GM12878 (cell line): ENCODE measurements at regions not wholly inside any gene's neighbourhood (a gene's known extent, or its start where the extent isn't known, plus 50 kb on each side); places are given as distances from the start of the nearest gene placed in this dataset.

Experiments
- ATAC-seq: fragments of 200-7000 bp; cut with Tn5 transposase; 3 replicates; pipeline ENCODE4 v1.9.1; 2020; ENCODE audit warnings: mild to moderate bottlenecking, moderate library complexity
- BruUV-seq: library from RNA; stranded (reverse); fragments of 400-500 nt; replicated peaks from 2 replicates; lab custom pipeline; 2021; lab: Mats Ljungman, UMichigan
- CTCF ChIA-PET: fragments of 300-600 bp; sonication (Branson Sonifier 250); formaldehyde crosslinking; extraction: SDS; loops from one replicate; lab custom pipeline; 2021; ENCODE audit warnings: inconsistent platforms; lab: Yijun Ruan, JAX
- POLR2A ChIA-PET: fragments of 350-600 bp; formaldehyde crosslinking; extraction: SDS; loops from one replicate; lab custom pipeline; 2021; ENCODE audit warnings: inconsistent platforms; lab: Charles Lee
- RAD21 ChIA-PET: fragments of 300-600 bp; sonication (Branson Sonifier 250); formaldehyde crosslinking; loops from one replicate; lab custom pipeline; 2023; ENCODE audit warnings: antibody characterized with exemption; ENCODE audit not compliant: unreplicated experiment; lab: Charles Lee
- SMC1A ChIA-PET: fragments of 300-600 bp; sonication (Branson Sonifier 250); formaldehyde crosslinking; loops from one replicate; lab custom pipeline; 2023; ENCODE audit not compliant: unreplicated experiment, uncharacterized antibody; lab: Charles Lee
- DNase-seq: peaks from one replicate; pipeline ENCODE4 v3.0.0-alpha.2; 2011; ENCODE audit warnings: low read depth, low spot score
- FAIRE-seq: peaks from 3 replicates; lab custom pipeline; 2011; peaks lifted over from hg19 to GRCh38; lab: Jason Lieb, UNC
- H2AFZ ChIP-seq: 2 replicates; pipeline ENCODE4 v1.6.0; 2011; ENCODE audit warnings: low read depth, low read length, control low read depth; ENCODE audit not compliant: control insufficient read depth
- H3K27ac ChIP-seq: 2 replicates; pipeline ENCODE4 v1.5.1; 2011; ENCODE audit warnings: control low read depth; ENCODE audit not compliant: control insufficient read depth, insufficient read depth
- H3K27me3 ChIP-seq, 2 experiments: replicated peaks in 1 of 2; 2 replicates each; pipeline versions ENCODE4 v1.6.0 to v1.6.1; 2011; ENCODE audit warnings: low read length in 1 of 2; ENCODE audit not compliant: control insufficient read depth in 2 of 2, insufficient read depth in 2 of 2
- H3K36me3 ChIP-seq, 2 experiments: 2 replicates each; pipeline ENCODE4 v1.5.1; 2011; ENCODE audit warnings: low read length in 1 of 2; ENCODE audit not compliant: control insufficient read depth in 2 of 2, insufficient read depth in 2 of 2
- H3K4me1 ChIP-seq: 2 replicates; pipeline ENCODE4 v1.6.1; 2011; ENCODE audit warnings: mild to moderate bottlenecking, low read length, moderate library complexity, mixed read lengths; ENCODE audit not compliant: control insufficient read depth, insufficient read depth
- H3K4me2 ChIP-seq: 2 replicates; pipeline ENCODE4 v1.6.0; 2011; ENCODE audit warnings: control low read depth; ENCODE audit not compliant: control insufficient read depth, insufficient read depth
- H3K4me3 ChIP-seq: fragments of 200-600 bp; sonication (generic); 2 replicates; pipeline ENCODE4 v1.5.1; 2016
- H3K79me2 ChIP-seq: 2 replicates; pipeline ENCODE4 v1.6.0; 2011; ENCODE audit warnings: low read length; ENCODE audit not compliant: control insufficient read depth, insufficient read depth
- H3K9ac ChIP-seq: 2 replicates; pipeline ENCODE4 v1.8.0; 2011; ENCODE audit warnings: low read length, control low read depth, mixed read lengths; ENCODE audit not compliant: control insufficient read depth, insufficient read depth
- H3K9me3 ChIP-seq: replicated peaks from 3 replicates; pipeline ENCODE4 v1.5.1; 2011; ENCODE audit warnings: mild to moderate bottlenecking, low read length; ENCODE audit not compliant: control insufficient read depth, insufficient read depth
- H4K20me1 ChIP-seq: 2 replicates; pipeline ENCODE4 v1.6.0; 2011; ENCODE audit not compliant: control insufficient read depth, insufficient read depth
- CEBPB ChIP-seq, 2 experiments: fragments of 150-350 bp in 1 of 2; IDR thresholded peaks; 2 replicates each; pipeline ENCODE4 v1.6.1; 2012 to 2014; ENCODE audit warnings: low read depth in 2 of 2, low read length in 2 of 2, borderline replicate concordance in 1 of 2, inconsistent platforms in 1 of 2
- CHD1 ChIP-seq: IDR thresholded peaks from 2 replicates; pipeline ENCODE4 v1.6.1; 2012; ENCODE audit warnings: low read depth, low read length, improper control_type of control experiment
- FOXM1 ChIP-seq: IDR thresholded peaks from 2 replicates; pipeline ENCODE4 v1.6.1; 2012; ENCODE audit warnings: low read depth, mild to moderate bottlenecking, inconsistent platforms, low read length, moderate library complexity
- IKZF1 ChIP-seq: fragments of 450-650 bp; conservative IDR thresholded peaks from 2 replicates; pipeline ENCODE4 v1.6.1; 2017; ENCODE audit warnings: antibody characterized with exemption, mild to moderate bottlenecking
- NR2F1 ChIP-seq: fragments of 450-650 bp; conservative IDR thresholded peaks from 2 replicates; pipeline ENCODE4 v1.6.1; 2017; ENCODE audit warnings: mild to moderate bottlenecking
- POLR2A ChIP-seq: IDR thresholded peaks from 2 replicates; pipeline ENCODE4 v1.6.1; 2011; ENCODE audit warnings: low read depth, mild to moderate bottlenecking, low read length
- WGBS: methylation state at CpG from one replicate; pipeline ENCODE4 v1.1.6; 2016; ENCODE audit warnings: low lambda C conversion rate; ENCODE audit not compliant: insufficient replicate concordance, insufficient coverage; ENCODE audit errors: missing lambda C conversion rate; 5-methylcytosine and 5-hydroxymethylcytosine counted together
- in situ Hi-C: fragments of 300-500 bp; cut with MboI; formaldehyde crosslinking; loops from 9 replicates; pipeline ENCODE4 v1.14.3; 2018; ENCODE audit warnings: mixed read lengths
- intact Hi-C: fragments of 100-400 bp; cut with micrococcal nuclease; formaldehyde crosslinking; loops from one replicate; pipeline ENCODE4 v1.14.2; 2022; ENCODE audit not compliant: unreplicated experiment

- 57% methylated on average over 5 of the region's 5 CpGs for WGBS
- CTCF ChIA-PET: interaction anchor here (1.8 kb wide), 1 partner anchor 81 kb away, joined by 4 read pairs; no protein-coding TSS in a partner anchor
- RAD21 ChIA-PET: interaction anchor here (1.2 kb wide), 1 partner anchor 12 kb away, joined by 4 read pairs; no protein-coding TSS in a partner anchor
- H3K4me1 ChIP-seq: no peaks in the 10 kb centered on the region
- no peak overlapping the region for H3K4me3 ChIP-seq
- no peaks in the 10 kb centered on the region for H4K20me1 ChIP-seq
- H3K9ac ChIP-seq: no peak overlapping the region
- intact Hi-C loops (no loop called here), in situ Hi-C loops (no loop called here)
- no peaks in the 10 kb centered on the region for H3K9me3 ChIP-seq
- no peak overlapping the region for H2AFZ ChIP-seq
- FAIRE-seq (no peak), DNase-seq (peak; percentile 1), ATAC-seq (no peak)
- H3K36me3 ChIP-seq: no peaks in the 10 kb centered on the region
- TF ChIP-seq IKZF1 (peak; percentile 20; the same call in 1 of the 2 replicates), CHD1 (no peak), NR2F1 (0 out of 2 replicates have a peak, but pooled peaks have one; percentile 36), CEBPB (IDR thresholded peaks at IDR 0.05; ENCODE audit: borderline replicate concordance in 1 of 2, low read depth in 2 of 2, low read length in 2 of 2) (no peak), FOXM1 (no peak)
- no TSS peak for BruUV-seq
- H3K79me2 ChIP-seq: no peaks in the 10 kb centered on the region
- no peaks in the 10 kb centered on the region for H3K27me3 ChIP-seq
- POLR2A ChIA-PET: interaction anchor here (0.6 kb wide), 1 partner anchor 29 kb away, joined by 4 read pairs; no protein-coding TSS in a partner anchor
- no peak overlapping the region for H3K4me2 ChIP-seq
- H3K27ac ChIP-seq: no peak overlapping the region
- SMC1A ChIA-PET: interaction anchor here (1.4 to 2.0 kb wide), 3 partner anchors 13 to 40 kb away, joined by 3 to 7 read pairs (median 4); no protein-coding TSS in a partner anchor
These were observed 225.8 kb upstream of the NOCT start for GRCh38 chr4:138789796-138790195.

GRCh38 chr4:138788857-138789256 lies 226.7 kb upstream of the NOCT start:
- ChIA-PET POLR2A (no interaction called here), SMC1A (interaction anchor here (2.0 kb wide), 1 partner anchor 13 kb away, joined by 7 read pairs; no protein-coding TSS in a partner anchor), RAD21 (no interaction called here), CTCF (interaction anchor here (0.6 kb wide), 1 partner anchor 1854 kb away, joined by 3 read pairs; no protein-coding TSS in a partner anchor)
- under 1% methylated on average over 5 of the region's 5 CpGs for WGBS
- Histone ChIP-seq H3K79me2 (no peaks in the 10 kb centered on the region), H2AFZ (no peak overlapping the region), H4K20me1 (no peaks in the 10 kb centered on the region), H3K4me3 (no peak overlapping the region), H3K4me2 (no peak overlapping the region), H3K36me3 (no peaks in the 10 kb centered on the region), H3K27ac (no peak overlapping the region), H3K4me1 (no peaks in the 10 kb centered on the region), H3K27me3 (no peaks in the 10 kb centered on the region), H3K9me3 (no peaks in the 10 kb centered on the region), H3K9ac (no peak overlapping the region)
- DNase-seq (no peak), ATAC-seq (no peak), FAIRE-seq (no peak)
- in situ Hi-C loops (no loop called here), intact Hi-C loops (no loop called here)
- no TSS peak for BruUV-seq
- no peak for TF ChIP-seq POLR2A
